ENCODE measurements at regions not wholly inside any gene's neighbourhood (a gene's known extent, or its start where the extent isn't known, plus 50 kb on each side); places are given as distances from the start of the nearest gene placed in this dataset.
"Not testable (repeated sequence)": the region's sequence is repeated elsewhere in the genome, so short reads cannot be mapped to it uniquely, and the experiment has no call there.

DNA sequence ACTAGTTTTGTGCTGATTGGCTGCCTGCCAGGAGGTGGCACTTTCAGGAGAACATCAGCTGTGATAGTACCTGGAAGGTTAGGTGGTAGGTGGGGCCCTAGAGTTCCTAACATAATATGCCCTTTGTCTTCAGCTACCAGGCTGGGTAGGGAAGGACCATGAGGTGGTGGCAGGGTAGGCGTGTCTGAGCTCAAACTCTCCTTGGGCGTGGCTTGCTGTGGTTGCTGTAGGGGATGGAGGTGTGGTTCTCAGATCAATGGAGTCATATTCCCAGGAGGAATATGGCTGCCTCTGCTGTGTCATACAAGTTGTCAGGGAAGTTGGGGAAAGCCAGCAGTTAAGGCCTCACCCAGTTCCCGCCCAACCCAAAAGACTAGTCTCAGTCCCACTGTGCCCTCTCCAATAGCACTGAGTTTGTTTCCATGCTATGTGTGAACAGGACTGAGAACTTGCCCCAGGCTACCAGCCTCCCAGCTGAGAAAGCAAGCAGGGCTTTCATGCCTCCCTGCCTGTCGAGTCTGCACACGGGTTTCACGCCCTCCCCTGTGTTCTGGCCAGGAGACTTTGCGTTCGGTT lies 107.7 kb downstream of the CHCHD4 start:
- H3K36me3 ChIP-seq (ENCODE audit: control insufficient read depth, insufficient read depth, low read length), result no peaks in the 10 kb centered on the region
- no peaks in the 10 kb centered on the region for H3K4me1 ChIP-seq (ENCODE audit: control insufficient read depth, insufficient read depth, low read length)
- H3K27ac ChIP-seq (ENCODE audit: low read depth, low read length), result no peak overlapping the region
- H3K9me3 ChIP-seq (ENCODE audit: control insufficient read depth, insufficient read depth, low read length), result peaks cover 10% of the 10 kb centered on the region
- H3K27me3 ChIP-seq (ENCODE audit: control insufficient read depth, insufficient read depth, low read length), result no peaks in the 10 kb centered on the region
- no peak overlapping the region for H3K9ac ChIP-seq (ENCODE audit: low read depth, low read length)
- H3K4me3 ChIP-seq (ENCODE audit: low read depth, low read length), result no peak overlapping the region

DNA sequence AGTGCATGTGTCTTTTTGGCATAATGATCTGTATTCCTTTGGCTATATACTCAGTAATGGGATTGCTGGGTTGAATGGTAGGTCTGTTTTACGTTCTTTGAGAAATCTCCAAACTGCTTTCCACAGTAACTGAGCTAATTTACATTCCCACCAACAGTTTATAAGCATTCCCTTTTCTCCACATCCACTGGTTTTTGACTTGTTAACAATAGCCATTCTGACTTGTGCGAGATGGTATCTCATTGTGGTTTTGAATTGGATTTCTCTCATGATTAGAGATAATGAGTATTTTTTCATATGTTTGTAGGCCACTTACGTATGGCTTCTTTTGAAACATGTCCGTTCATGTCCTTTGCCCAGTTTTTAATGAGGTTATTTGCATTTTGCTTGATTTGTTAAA lies 117.7 kb downstream of the CHCHD4 start:
- H3K9me3 ChIP-seq (ENCODE audit: control insufficient read depth, insufficient read depth, low read length), result peaks cover 17% of the 10 kb centered on the region
- no peak overlapping the region for H3K27ac ChIP-seq (ENCODE audit: low read depth, low read length)
- H3K9ac ChIP-seq (ENCODE audit: low read depth, low read length), result no peak overlapping the region
- no peaks in the 10 kb centered on the region for H3K27me3 ChIP-seq (ENCODE audit: control insufficient read depth, insufficient read depth, low read length)
- no peak overlapping the region for H3K4me3 ChIP-seq (ENCODE audit: low read depth, low read length)
- no peaks in the 10 kb centered on the region for H3K36me3 ChIP-seq (ENCODE audit: control insufficient read depth, insufficient read depth, low read length)
- H3K4me1 ChIP-seq (ENCODE audit: control insufficient read depth, insufficient read depth, low read length), result no peaks in the 10 kb centered on the region

DNA sequence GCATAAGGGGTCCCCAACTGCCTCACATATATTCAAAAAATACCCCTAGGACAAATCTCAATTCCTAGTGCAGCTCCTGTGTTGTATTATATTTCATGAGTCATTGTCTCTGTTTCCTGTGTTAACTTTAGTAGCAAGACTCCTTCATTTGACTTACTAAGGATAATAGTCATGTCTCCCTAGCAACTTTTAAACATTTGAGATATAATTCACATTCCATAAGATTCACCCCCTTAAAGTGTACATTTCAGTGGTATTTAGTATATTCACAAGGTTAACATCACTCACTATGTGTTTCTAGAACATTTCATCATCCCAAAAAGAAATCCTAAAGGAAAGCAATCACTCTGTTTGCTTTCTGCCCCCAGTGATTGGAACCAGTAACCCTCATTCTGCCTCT lies 121.3 kb upstream of the WNT7A start:
- Histone ChIP-seq H3K27ac (ENCODE audit: low read depth, low read length) (no peak overlapping the region), H3K9me3 (ENCODE audit: control insufficient read depth, insufficient read depth, low read length) (peaks cover 10% of the 10 kb centered on the region), H3K4me3 (ENCODE audit: low read depth, low read length) (no peak overlapping the region), H3K4me1 (ENCODE audit: control insufficient read depth, insufficient read depth, low read length) (no peaks in the 10 kb centered on the region), H3K36me3 (ENCODE audit: control insufficient read depth, insufficient read depth, low read length) (no peaks in the 10 kb centered on the region), H3K9ac (ENCODE audit: low read depth, low read length) (no peak overlapping the region), H3K27me3 (ENCODE audit: control insufficient read depth, insufficient read depth, low read length) (no peaks in the 10 kb centered on the region)

DNA sequence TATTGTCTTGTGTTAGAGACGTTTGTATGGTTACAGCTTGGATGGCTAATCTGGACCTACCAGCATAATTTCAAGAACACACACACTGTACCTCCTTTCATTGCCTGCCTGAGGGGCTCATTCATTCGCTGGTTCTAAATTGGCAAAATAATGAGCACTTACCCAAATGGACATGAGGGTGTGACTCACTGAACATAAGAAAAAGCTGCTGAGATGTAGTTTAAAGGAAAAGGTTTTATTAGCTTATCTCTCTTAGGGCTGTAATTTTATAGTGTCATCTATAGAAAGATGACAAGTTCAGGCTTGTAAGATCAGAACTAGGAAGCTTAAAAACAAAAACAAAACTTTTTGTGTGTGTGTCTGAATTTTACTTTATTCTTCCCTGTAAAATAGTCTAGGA lies 120.7 kb upstream of the WNT7A start:
- Histone ChIP-seq H3K36me3 (ENCODE audit: control insufficient read depth, insufficient read depth, low read length) (no peaks in the 10 kb centered on the region), H3K4me3 (ENCODE audit: low read depth, low read length) (no peak overlapping the region), H3K9me3 (ENCODE audit: control insufficient read depth, insufficient read depth, low read length) (peaks cover 10% of the 10 kb centered on the region), H3K27me3 (ENCODE audit: control insufficient read depth, insufficient read depth, low read length) (no peaks in the 10 kb centered on the region), H3K9ac (ENCODE audit: low read depth, low read length) (no peak overlapping the region), H3K27ac (ENCODE audit: low read depth, low read length) (no peak overlapping the region), H3K4me1 (ENCODE audit: control insufficient read depth, insufficient read depth, low read length) (no peaks in the 10 kb centered on the region)

- H3K4me3 ChIP-seq (ENCODE audit: low read depth, low read length), result no peak overlapping the region
- H3K4me1 ChIP-seq (ENCODE audit: control insufficient read depth, insufficient read depth, low read length), result no peaks in the 10 kb centered on the region
- peaks cover 10% of the 10 kb centered on the region for H3K9me3 ChIP-seq (ENCODE audit: control insufficient read depth, insufficient read depth, low read length)
- H3K36me3 ChIP-seq (ENCODE audit: control insufficient read depth, insufficient read depth, low read length), result no peaks in the 10 kb centered on the region
- H3K27me3 ChIP-seq (ENCODE audit: control insufficient read depth, insufficient read depth, low read length), result no peaks in the 10 kb centered on the region
- no peak overlapping the region for H3K9ac ChIP-seq (ENCODE audit: low read depth, low read length)
- no peak overlapping the region for H3K27ac ChIP-seq (ENCODE audit: low read depth, low read length)
These were observed 119.0 kb upstream of the WNT7A start for GRCh38 chr3:13998831-13999230.

GRCh38 chr3:13995216-13995615 lies 115.3 kb upstream of the WNT7A start:
- not testable (repeated sequence) for H3K4me1 ChIP-seq (ENCODE audit: control insufficient read depth, insufficient read depth, low read length); H3K27ac ChIP-seq (ENCODE audit: low read depth, low read length); H3K9ac ChIP-seq (ENCODE audit: low read depth, low read length); H3K4me3 ChIP-seq (ENCODE audit: low read depth, low read length); H3K36me3 ChIP-seq (ENCODE audit: control insufficient read depth, insufficient read depth, low read length); H3K9me3 ChIP-seq (ENCODE audit: control insufficient read depth, insufficient read depth, low read length); H3K27me3 ChIP-seq (ENCODE audit: control insufficient read depth, insufficient read depth, low read length)

- H3K4me3 ChIP-seq (ENCODE audit: low read depth, low read length); H3K27ac ChIP-seq (ENCODE audit: low read depth, low read length); H3K9me3 ChIP-seq (ENCODE audit: control insufficient read depth, insufficient read depth, low read length); H3K4me1 ChIP-seq (ENCODE audit: control insufficient read depth, insufficient read depth, low read length); H3K27me3 ChIP-seq (ENCODE audit: control insufficient read depth, insufficient read depth, low read length); H3K9ac ChIP-seq (ENCODE audit: low read depth, low read length); H3K36me3 ChIP-seq (ENCODE audit: control insufficient read depth, insufficient read depth, low read length): not testable (repeated sequence)
These were observed 109.1 kb upstream of the WNT7A start for GRCh38 chr3:13988925-13989324.

- H3K4me1 ChIP-seq (ENCODE audit: control insufficient read depth, insufficient read depth, low read length), result no peaks in the 10 kb centered on the region
- no peak overlapping the region for H3K9ac ChIP-seq (ENCODE audit: low read depth, low read length)
- no peaks in the 10 kb centered on the region for H3K27me3 ChIP-seq (ENCODE audit: control insufficient read depth, insufficient read depth, low read length)
- peaks cover 33% of the 10 kb centered on the region for H3K9me3 ChIP-seq (ENCODE audit: control insufficient read depth, insufficient read depth, low read length)
- H3K36me3 ChIP-seq (ENCODE audit: control insufficient read depth, insufficient read depth, low read length), result no peaks in the 10 kb centered on the region
- H3K27ac ChIP-seq (ENCODE audit: low read depth, low read length), result no peak overlapping the region
- no peak overlapping the region for H3K4me3 ChIP-seq (ENCODE audit: low read depth, low read length)
These were observed 96.6 kb upstream of the WNT7A start for GRCh38 chr3:13976469-13976868.

DNA sequence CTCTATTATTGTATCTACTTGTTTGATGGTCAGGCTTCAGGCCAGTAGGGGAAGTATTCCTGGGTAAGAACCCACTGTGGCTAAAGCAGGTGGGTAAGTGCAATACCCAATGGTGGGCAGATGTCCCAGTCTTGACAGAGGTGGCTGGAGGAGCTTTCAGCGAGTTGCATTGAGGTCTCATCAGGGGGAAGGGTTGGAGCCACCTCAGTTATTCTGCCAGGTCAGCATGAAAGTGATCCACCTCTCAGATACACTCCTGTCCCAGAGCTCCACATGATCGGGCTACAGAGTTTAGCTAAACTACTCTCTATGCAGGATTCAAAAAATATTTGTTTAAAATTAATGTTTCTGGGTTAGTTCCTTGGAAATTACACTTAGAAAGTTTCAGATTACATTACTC lies 95.8 kb upstream of the WNT7A start:
- no peaks in the 10 kb centered on the region for H3K27me3 ChIP-seq (ENCODE audit: control insufficient read depth, insufficient read depth, low read length)
- H3K9ac ChIP-seq (ENCODE audit: low read depth, low read length), result no peak overlapping the region
- no peak overlapping the region for H3K27ac ChIP-seq (ENCODE audit: low read depth, low read length)
- H3K9me3 ChIP-seq (ENCODE audit: control insufficient read depth, insufficient read depth, low read length), result peaks cover 37% of the 10 kb centered on the region
- no peaks in the 10 kb centered on the region for H3K36me3 ChIP-seq (ENCODE audit: control insufficient read depth, insufficient read depth, low read length)
- H3K4me3 ChIP-seq (ENCODE audit: low read depth, low read length), result no peak overlapping the region
- no peaks in the 10 kb centered on the region for H3K4me1 ChIP-seq (ENCODE audit: control insufficient read depth, insufficient read depth, low read length)

DNA sequence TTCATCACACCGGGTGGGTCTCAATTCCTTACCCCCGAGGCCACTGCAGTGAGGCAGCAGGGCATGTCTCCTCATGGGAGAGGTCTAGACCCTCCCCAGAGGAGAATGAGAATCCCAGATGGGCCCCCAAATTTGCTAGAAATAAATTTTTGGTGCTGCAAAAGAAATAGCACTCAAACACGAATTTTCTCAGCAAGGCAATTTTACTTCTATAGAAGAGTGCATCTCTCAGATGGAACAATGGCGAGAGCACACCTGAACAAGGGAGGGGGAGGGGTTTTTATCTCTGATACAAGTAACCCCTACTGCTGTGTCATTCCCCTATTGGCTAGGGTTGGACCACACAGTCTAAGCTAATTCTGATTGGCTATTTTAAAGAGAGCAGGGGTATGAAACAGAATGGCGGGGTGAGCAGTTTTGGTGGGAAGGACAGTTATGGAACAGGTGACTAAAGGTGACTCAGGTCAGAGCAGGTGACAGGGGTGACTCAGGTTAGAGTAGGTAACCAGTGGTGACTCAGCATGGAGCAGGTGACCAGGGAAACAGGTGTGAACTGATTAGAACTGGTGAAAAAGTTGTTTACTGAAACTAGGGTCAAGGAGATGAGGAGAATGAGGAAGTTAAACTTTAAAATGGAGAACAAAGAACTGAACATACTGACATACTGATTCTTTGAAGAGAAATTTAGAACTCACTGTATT lies 93.0 kb upstream of the WNT7A start:
- H3K9ac ChIP-seq (ENCODE audit: low read depth, low read length), result no peak overlapping the region
- H3K4me1 ChIP-seq (ENCODE audit: control insufficient read depth, insufficient read depth, low read length), result no peaks in the 10 kb centered on the region
- no peaks in the 10 kb centered on the region for H3K27me3 ChIP-seq (ENCODE audit: control insufficient read depth, insufficient read depth, low read length)
- H3K27ac ChIP-seq (ENCODE audit: low read depth, low read length), result no peak overlapping the region
- H3K4me3 ChIP-seq (ENCODE audit: low read depth, low read length), result no peak overlapping the region
- H3K9me3 ChIP-seq (ENCODE audit: control insufficient read depth, insufficient read depth, low read length), result peaks cover 37% of the 10 kb centered on the region
- no peaks in the 10 kb centered on the region for H3K36me3 ChIP-seq (ENCODE audit: control insufficient read depth, insufficient read depth, low read length)

DNA sequence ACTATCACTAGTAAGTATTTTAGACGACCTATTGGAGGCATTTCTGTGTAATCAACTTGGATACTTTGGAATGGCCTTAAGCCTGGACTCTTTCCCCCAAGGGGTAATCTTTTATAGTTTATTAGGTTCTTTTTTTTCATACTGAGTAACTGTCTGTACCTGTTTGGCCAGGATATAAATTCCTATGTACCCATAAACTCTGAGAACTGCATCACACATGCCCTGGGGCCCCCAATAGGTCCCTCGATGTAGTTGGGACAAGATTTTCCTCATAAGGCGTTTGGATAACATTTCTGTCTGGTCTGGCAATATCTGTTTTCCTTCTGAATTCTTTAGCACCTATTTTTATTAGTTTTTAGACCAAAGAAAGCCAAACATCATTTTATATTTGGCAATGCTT lies 86.4 kb upstream of the WNT7A start:
- Histone ChIP-seq H3K36me3 (ENCODE audit: control insufficient read depth, insufficient read depth, low read length) (no peaks in the 10 kb centered on the region), H3K9me3 (ENCODE audit: control insufficient read depth, insufficient read depth, low read length) (peaks cover 23% of the 10 kb centered on the region), H3K4me3 (ENCODE audit: low read depth, low read length) (no peak overlapping the region), H3K27me3 (ENCODE audit: control insufficient read depth, insufficient read depth, low read length) (no peaks in the 10 kb centered on the region), H3K4me1 (ENCODE audit: control insufficient read depth, insufficient read depth, low read length) (no peaks in the 10 kb centered on the region), H3K9ac (ENCODE audit: low read depth, low read length) (no peak overlapping the region), H3K27ac (ENCODE audit: low read depth, low read length) (no peak overlapping the region)
